ENCODE measurements at regions not wholly inside any gene's neighbourhood (a gene's known extent, or its start where the extent isn't known, plus 50 kb on each side); places are given as distances from the start of the nearest gene placed in this dataset.

- Histone ChIP-seq H3K36me3 (replicated peaks; ENCODE audit: low read depth, low read length) (no peaks in the 10 kb centered on the region), H3K4me1 (ENCODE audit: low read length) (no peaks in the 10 kb centered on the region), H4K20me1 (ENCODE audit: insufficient read depth, low read length) (no peaks in the 10 kb centered on the region), H3K9ac (ENCODE audit: low read length) (no peak overlapping the region), H3K27me3 (ENCODE audit: low read depth, low read length) (no peaks in the 10 kb centered on the region), H3K27ac (ENCODE audit: low read length) (no peak overlapping the region), H3K4me2 (ENCODE audit: low read length) (no peak overlapping the region), H3K79me2 (ENCODE audit: low read length) (no peaks in the 10 kb centered on the region), H3K9me3 (ENCODE audit: insufficient read depth, low read length) (no peaks in the 10 kb centered on the region), H2AFZ (ENCODE audit: low read depth, low read length) (no peak overlapping the region), H3K4me3 (ENCODE audit: low read length) (no peak overlapping the region)
- no peak for TF ChIP-seq CTCF (IDR thresholded peaks at IDR 0.05; ENCODE audit: low read depth, low read length)
- TF ChIP-seq EZH2phosphoT487 (IDR thresholded peaks at IDR 0.05; ENCODE audit: low read depth), result no peak
Observed at GRCh38 chr14:101174522-101174838, 271.0 kb upstream of the RTL1 start.

GRCh38 chr14:101174980-101175606, 271.6 kb upstream of the RTL1 start:
- Histone ChIP-seq H3K27ac (ENCODE audit: low read length) (no peak overlapping the region), H3K9ac (ENCODE audit: low read length) (no peak overlapping the region), H3K4me3 (ENCODE audit: low read length) (no peak overlapping the region), H3K4me2 (ENCODE audit: low read length) (no peak overlapping the region), H3K27me3 (ENCODE audit: low read depth, low read length) (no peaks in the 10 kb centered on the region), H3K9me3 (ENCODE audit: insufficient read depth, low read length) (no peaks in the 10 kb centered on the region), H4K20me1 (ENCODE audit: insufficient read depth, low read length) (no peaks in the 10 kb centered on the region), H3K79me2 (ENCODE audit: low read length) (no peaks in the 10 kb centered on the region), H2AFZ (ENCODE audit: low read depth, low read length) (no peak overlapping the region), H3K4me1 (ENCODE audit: low read length) (no peaks in the 10 kb centered on the region), H3K36me3 (replicated peaks; ENCODE audit: low read depth, low read length) (no peaks in the 10 kb centered on the region)
- TF ChIP-seq CTCF (IDR thresholded peaks at IDR 0.05; ENCODE audit: low read depth, low read length) (no peak), EZH2phosphoT487 (IDR thresholded peaks at IDR 0.05; ENCODE audit: low read depth) (no peak)

- Histone ChIP-seq H3K4me3 (ENCODE audit: low read length) (no peak overlapping the region), H3K27me3 (ENCODE audit: low read depth, low read length) (no peaks in the 10 kb centered on the region), H3K9ac (ENCODE audit: low read length) (no peak overlapping the region), H2AFZ (ENCODE audit: low read depth, low read length) (no peak overlapping the region), H3K36me3 (replicated peaks; ENCODE audit: low read depth, low read length) (no peaks in the 10 kb centered on the region), H3K79me2 (ENCODE audit: low read length) (no peaks in the 10 kb centered on the region), H4K20me1 (ENCODE audit: insufficient read depth, low read length) (no peaks in the 10 kb centered on the region), H3K27ac (ENCODE audit: low read length) (no peak overlapping the region), H3K9me3 (ENCODE audit: insufficient read depth, low read length) (no peaks in the 10 kb centered on the region), H3K4me1 (ENCODE audit: low read length) (no peaks in the 10 kb centered on the region), H3K4me2 (ENCODE audit: low read length) (no peak overlapping the region)
- TF ChIP-seq CTCF (IDR thresholded peaks at IDR 0.05; ENCODE audit: low read depth, low read length) (no peak), EZH2phosphoT487 (IDR thresholded peaks at IDR 0.05; ENCODE audit: low read depth) (no peak)
Observed at GRCh38 chr14:101175731-101176534, 272.4 kb upstream of the RTL1 start.

GRCh38 chr14:101176535-101177205, 273.1 kb upstream of the RTL1 start:
- Histone ChIP-seq H3K79me2 (ENCODE audit: low read length) (no peaks in the 10 kb centered on the region), H4K20me1 (ENCODE audit: insufficient read depth, low read length) (no peaks in the 10 kb centered on the region), H3K36me3 (replicated peaks; ENCODE audit: low read depth, low read length) (no peaks in the 10 kb centered on the region), H3K9me3 (ENCODE audit: insufficient read depth, low read length) (no peaks in the 10 kb centered on the region), H3K27me3 (ENCODE audit: low read depth, low read length) (no peaks in the 10 kb centered on the region), H3K4me3 (ENCODE audit: low read length) (no peak overlapping the region), H2AFZ (ENCODE audit: low read depth, low read length) (no peak overlapping the region), H3K27ac (ENCODE audit: low read length) (no peak overlapping the region), H3K9ac (ENCODE audit: low read length) (no peak overlapping the region), H3K4me2 (ENCODE audit: low read length) (no peak overlapping the region), H3K4me1 (ENCODE audit: low read length) (no peaks in the 10 kb centered on the region)
- TF ChIP-seq EZH2phosphoT487 (IDR thresholded peaks at IDR 0.05; ENCODE audit: low read depth) (no peak), CTCF (IDR thresholded peaks at IDR 0.05; ENCODE audit: low read depth, low read length) (no peak)

Data from OCI-LY3 (cell line).